Upper lobe of left lung (tissue), 4 donors: ENCODE measurements at regions not wholly inside any gene's neighbourhood (a gene's known extent, or its start where the extent isn't known, plus 50 kb on each side); places are given as distances from the start of the nearest gene placed in this dataset.

Experiments
- CTCF ChIP-seq, 6 experiments: fragments of 450-650 bp in 4 of 6; fragments of 200-600 bp in 2 of 6; sonication (generic) in 2 of 6; IDR thresholded peaks; one replicate each; pipeline ENCODE4 v1.5.1; 2016 to 2019; ENCODE audit warnings: antibody characterized with exemption in 6 of 6
- EP300 ChIP-seq, 4 donors: sonication (generic); formaldehyde crosslinking; IDR thresholded peaks; one replicate each; pipeline ENCODE4 v1.5.1; 2017; ENCODE audit warnings: antibody characterized with exemption in 4 of 4, control low read depth in 2 of 4
- POLR2A ChIP-seq, 4 donors: fragments of 450-650 bp; IDR thresholded peaks; one replicate each; pipeline ENCODE4 v1.5.1; 2016 to 2017; ENCODE audit warnings: antibody characterized with exemption in 4 of 4, mild to moderate bottlenecking in 2 of 4

GRCh38 chr20:50284811-50285375 lies 94.3 kb downstream of the CEBPB start:
- TF ChIP-seq CTCF (IDR thresholded peaks at IDR 0.05), result no peak
- no peak for TF ChIP-seq POLR2A (IDR thresholded peaks at IDR 0.05)
- TF ChIP-seq EP300 (IDR thresholded peaks at IDR 0.05), result no peak
